NCI-H1048 (cell line): ENCODE measurements at regions not wholly inside any gene's neighbourhood (a gene's known extent, or its start where the extent isn't known, plus 50 kb on each side); places are given as distances from the start of the nearest gene placed in this dataset.

Experiments
- DNase-seq: peaks from one replicate; lab custom pipeline; 2025; lab: John Stamatoyannopoulos, UW

DNA sequence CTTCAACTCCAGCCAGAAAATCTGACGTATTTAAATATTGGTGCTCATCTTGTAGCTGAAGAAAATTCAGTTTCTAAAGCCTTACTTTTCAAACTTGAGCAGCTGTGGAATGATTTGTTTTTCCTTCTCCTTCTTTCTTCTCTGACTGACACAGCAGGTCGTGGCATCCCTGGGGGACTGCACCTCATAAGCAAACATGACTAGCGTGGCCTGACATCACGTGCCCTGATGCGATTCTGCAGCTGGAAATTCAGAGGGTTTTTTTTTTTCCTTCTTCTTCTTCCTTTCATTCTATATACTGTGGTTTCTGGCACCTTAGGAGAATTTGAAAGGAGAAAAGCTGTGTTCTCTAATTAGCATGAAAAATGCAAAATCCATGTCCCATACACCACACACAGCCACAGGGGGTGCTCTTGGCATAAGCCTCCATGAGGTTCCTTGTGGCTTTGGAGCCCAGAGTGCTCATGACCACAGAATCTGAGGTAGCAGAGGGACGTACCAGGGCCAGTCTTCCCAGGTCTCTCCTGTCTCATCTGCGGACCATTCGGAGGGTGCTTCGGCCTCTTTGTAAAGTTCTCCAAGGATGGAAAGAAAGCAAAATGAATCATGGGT lies 258.5 kb upstream of the CDH4 start:
- DNase-seq, result no peak

DNA sequence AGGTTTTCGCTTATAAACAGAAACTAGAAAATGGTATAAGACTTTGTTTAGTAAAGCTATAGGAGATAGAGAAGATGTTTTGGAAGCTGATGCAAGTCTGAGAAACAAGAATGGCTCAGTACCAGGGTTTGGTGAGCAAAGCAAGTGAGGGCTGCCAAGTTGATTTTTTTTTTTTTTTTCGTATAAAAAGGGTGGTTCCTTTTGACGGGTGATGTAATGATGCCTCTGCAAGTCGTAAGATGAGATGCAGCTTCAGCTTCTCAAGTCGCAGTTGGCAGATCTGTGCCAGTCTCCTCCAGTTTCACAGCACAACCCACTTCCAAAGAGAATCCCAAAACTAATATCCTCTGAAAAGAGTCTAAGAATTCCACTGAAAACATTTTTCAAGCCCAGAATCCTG lies 252.8 kb upstream of the CDH4 start:
- DNase-seq, result no peak

- no peak for DNase-seq
Observed at GRCh38 chr20:61002090-61002489, 250.0 kb upstream of the CDH4 start.

DNA sequence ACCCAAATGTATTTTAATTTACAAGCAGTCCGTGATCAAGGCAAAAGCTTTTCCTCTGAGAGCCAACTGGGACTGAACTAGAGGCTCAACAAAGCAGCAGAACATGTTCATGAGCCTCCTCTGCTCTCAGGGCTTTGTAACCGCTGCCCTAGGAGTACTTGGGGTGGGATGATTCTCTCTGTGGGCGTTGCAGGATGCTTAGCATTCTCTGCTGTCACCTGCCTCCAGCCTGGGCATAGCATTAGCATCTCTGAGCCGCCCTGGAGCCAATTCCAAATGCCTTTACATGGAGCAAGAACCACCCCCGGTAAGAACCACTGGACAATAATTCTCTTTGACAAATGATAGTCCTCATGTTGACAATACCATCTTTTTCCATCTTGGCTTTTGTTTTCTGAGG lies 237.6 kb upstream of the CDH4 start:
- no peak for DNase-seq

DNA sequence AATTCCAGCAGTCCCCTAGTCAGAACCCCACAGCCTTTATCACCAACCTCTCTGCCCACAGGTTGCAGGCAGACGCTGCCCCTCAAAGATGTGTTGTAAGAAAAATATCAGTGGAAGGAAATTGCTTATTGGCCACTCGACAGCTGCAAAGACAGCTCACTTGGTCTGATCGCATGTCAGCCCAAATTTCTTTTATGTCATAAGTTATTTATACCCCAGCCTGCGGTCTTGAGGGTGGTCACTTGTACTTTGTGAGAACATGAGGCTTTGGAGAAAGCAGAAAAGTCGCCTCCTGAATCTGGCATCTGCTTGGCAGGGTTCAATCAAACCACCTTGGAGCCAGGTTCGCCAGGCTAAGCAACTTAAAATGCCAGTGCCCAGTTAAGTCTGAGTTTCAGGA lies 236.5 kb upstream of the CDH4 start:
- no peak for DNase-seq

GRCh38 chr20:61019322-61019721 lies 232.7 kb upstream of the CDH4 start:
- DNase-seq, result no peak

DNA sequence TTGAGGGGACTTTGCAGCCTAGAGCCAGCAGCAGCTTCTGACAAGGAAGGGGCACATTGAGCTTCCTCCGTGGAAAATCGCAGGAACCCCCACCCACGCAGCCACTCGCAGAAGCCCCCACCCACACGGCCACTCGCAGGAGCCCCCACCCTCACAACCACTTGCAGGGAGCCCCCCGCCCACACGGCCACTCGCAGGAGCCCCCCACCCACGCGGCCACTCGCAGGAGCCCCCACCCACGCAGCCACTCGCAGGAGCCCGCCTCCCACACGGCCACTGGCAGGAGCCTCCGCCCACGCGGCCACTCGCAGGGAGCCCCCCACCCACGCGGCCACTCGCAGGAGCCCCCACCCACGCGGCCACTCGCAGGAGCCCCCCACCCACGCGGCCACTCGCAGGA lies 228.4 kb upstream of the CDH4 start:
- no peak for DNase-seq

DNA sequence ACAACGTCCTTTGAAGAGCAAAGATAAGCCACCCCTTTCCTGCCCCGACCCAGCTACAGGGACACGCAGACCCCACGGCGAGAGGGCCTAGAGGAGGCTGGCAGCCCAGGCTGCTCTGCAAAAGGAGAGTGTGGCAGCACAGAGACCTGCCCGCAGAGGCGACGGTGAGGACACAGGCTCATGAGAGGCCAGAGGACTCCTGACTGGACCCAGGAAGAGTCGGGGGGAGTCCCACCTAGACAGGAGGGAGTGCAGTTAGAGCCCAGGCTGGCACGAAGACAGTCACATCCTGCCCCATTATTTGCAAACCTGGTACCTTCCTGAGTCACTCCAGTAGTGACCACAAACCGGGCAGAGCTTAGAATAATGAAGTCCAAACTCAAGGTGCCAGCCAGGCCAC lies 227.7 kb upstream of the CDH4 start:
- no peak for DNase-seq

DNA sequence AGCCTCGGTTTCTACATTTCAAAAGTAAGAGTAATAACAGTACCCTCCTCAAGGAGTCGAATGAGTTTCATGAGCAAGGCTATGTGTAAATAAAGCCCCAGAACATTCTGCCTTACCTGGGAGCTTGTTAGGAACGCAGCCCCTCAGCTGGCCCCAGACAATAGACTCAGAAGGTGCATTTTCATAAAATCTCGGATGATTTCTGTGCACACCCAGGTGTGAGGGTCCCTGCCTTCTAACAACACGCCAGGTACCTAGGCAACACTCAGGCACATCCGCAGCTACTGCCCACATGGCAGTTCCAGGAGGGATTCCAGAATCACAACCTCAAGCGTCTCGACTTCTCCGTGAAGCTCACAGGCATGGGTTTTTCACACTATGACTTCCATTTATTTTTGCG lies 226.5 kb upstream of the CDH4 start:
- no peak for DNase-seq

DNA sequence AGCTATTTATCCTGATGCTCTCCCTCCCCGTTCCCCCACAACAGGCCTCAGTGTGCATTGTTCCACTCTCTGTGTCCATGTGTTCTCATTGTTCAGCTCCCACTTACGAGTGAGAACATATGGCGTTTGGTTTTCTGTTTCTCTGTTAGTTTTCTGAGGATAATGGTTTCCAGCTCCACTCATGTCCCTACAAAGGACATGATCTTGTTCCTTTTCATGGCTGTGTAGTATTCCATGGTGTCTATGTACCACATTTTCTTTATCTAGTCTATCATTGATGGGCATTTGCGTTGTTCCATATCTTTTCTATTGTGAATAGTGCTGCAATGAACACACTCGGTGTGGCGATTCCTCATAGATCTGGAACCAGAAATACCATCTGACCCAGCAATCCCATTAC lies 225.9 kb upstream of the CDH4 start:
- no peak for DNase-seq

- DNase-seq, result no peak
Observed at GRCh38 chr20:61026731-61027130, 225.3 kb upstream of the CDH4 start.

DNA sequence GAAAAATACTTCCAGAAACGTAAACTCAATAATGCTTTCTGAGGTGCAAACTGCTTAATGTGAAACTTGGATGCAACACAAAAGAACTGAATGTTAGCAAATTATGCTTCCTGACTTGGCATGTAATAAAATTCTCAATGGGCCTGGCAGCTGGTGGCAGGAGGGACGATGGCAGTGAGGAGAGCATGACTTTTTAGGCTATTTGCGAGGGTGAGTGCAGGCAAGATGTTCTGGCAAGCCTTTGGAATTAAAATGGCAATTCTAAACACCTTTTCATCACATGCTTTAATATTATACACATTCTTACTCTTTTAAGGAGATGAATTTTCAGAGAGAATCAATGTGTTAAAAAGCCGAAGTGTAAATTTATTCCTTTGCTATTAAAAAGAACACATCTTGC lies 224.8 kb upstream of the CDH4 start:
- DNase-seq, result no peak

- DNase-seq, result no peak
Observed at GRCh38 chr20:61030130-61030529, 221.9 kb upstream of the CDH4 start.

DNA sequence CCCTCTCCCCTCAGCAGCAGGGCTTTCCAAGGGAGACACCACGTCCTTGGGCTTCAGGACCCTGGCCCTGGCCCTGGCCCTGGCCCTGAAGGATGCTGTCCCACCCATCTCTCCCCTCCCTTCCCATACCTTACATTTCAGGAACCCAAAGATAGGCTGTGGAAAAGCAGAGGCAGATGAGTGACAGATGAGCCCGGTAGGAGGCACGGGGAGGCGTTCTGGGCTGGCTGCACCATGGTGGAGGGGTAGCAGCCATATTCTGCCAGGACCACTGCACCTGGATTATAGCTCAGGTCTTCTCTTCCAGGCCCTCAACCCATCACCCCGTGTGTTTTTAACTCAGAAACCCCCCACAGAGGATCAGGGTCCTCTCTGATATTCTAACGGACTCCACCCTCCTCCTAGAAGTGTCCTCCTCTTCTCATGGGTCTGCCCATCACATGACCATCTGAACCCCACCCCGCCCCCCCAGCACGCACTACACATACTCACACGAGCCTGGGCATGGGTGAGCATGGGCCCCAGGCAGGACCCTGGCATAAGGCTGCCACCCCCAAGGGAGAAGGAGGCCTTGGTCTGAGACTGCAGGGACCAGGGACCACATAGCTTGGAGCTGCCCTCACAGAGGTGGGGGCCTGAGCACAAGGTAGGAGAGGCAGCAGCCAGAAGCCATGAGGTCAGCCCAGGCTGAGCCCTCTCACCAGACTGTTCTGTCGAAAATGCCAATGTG lies 220.8 kb upstream of the CDH4 start:
- DNase-seq, result no peak

- DNase-seq, result no peak
Observed at GRCh38 chr20:61037498-61037897, 214.6 kb upstream of the CDH4 start.

DNA sequence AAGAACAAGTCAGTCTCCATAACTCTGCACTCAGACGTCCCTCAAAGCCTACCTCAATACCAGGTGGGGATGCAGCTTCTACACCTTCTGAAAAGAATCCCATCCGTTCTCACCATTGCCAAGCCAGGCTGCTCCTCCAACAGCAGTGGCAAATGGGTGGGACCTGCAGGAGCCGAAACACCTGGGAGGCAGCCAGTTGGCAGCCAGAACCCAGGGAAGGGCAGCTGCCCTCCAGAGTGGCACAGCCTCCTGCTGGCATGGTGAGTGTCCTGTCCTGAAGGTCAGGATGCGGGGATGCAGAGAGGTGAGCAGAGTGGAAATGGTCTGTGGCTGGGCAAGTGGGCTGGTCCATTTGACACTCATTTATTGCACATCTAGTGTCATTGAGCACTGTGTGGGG lies 210.6 kb upstream of the CDH4 start:
- no peak for DNase-seq

DNA sequence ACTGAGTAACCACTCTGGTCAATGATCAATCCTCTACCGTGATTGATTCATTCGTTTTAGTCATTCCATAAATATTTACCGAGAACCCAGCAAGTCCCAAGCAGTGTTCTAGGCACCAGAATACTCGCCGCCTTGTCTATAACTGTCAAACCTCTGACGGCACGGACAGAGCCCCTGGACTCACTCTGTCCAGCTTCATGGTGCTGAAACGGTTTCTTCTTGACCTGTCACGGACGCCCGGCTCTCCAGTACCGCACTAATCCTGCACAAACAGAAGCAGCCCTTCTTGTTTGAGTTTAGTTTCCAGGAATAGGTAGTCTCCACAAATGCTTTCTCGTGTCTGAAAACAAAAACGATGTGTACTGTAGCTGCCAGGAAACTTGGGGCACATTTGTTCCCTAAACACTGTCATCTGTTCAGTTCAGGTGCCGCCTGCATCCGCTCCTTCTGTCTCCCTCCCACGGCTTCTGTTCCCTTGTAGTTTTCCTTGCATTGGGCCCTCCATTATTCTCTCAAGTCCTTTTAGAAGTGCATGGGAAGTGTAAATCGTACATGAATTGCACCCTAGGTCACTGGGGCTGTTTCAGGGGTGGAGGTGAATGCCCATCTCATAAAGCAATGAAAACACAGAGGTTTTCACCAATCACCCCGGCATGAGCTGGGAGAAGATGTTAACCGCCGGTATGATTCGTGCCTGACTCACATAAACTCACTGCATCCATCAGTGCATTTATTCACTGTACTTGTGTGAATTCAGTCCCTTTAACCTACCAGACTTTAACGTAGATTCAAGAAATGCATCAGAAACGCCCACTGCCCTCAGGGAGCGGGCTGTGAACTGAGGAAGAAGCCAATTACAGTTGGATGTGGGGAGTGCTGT lies 209.3 kb upstream of the CDH4 start:
- DNase-seq, result no peak

GRCh38 chr20:61043681-61044080 lies 208.4 kb upstream of the CDH4 start:
- no peak for DNase-seq

GRCh38 chr20:61044499-61044898 lies 207.6 kb upstream of the CDH4 start:
- DNase-seq, result no peak

DNA sequence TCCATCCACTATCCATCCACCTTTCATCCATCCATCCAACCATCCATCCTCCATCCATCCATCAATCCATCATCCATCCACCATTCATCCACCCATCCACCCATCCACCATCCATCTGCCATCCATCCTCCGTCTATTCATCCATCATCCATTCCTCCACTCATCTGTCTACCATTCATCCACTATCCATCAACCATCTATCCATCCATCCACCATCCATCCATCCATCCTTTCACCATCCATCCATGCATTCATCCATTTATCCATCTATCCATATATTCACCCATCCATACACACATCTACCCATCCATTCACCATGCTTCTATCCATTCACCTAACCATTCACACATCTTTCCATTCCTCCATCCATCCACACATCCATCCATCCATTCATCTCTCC lies 207.0 kb upstream of the CDH4 start:
- DNase-seq, result no peak

- DNase-seq, result no peak
Observed at GRCh38 chr20:61045876-61046585, 206.0 kb upstream of the CDH4 start.

- DNase-seq, result no peak
Observed at GRCh38 chr20:61046721-61047351, 205.2 kb upstream of the CDH4 start.
